Skeletal muscle cell (primary cell): ENCODE measurements at regions not wholly inside any gene's neighbourhood (a gene's known extent, or its start where the extent isn't known, plus 50 kb on each side); places are given as distances from the start of the nearest gene placed in this dataset.
A peak's percentile ranks its signal among the peaks of the same experiment; 100 is the strongest.

Experiments used
- DNase-seq: peaks from one replicate; pipeline ENCODE4 v3.0.0-alpha.2; 2010; ENCODE audit warnings: low read depth
- H3K4me3 ChIP-seq: 2 replicates; pipeline ENCODE4 v1.5.1; 2011; ENCODE audit warnings: low read depth, mild to moderate bottlenecking, control low read depth, low read length, moderate library complexity

- H3K4me3 ChIP-seq = no peak overlapping the region
- DNase-seq = no peak
Observed at GRCh38 chr2:213202011-213202410, 50.6 kb upstream of the IKZF2 start.

- no peak overlapping the region for H3K4me3 ChIP-seq
Observed at GRCh38 chr2:213205944-213206343, 54.5 kb upstream of the IKZF2 start.

GRCh38 chr2:213213186-213213585 is 61.8 kb upstream of the IKZF2 start:
- no peak for DNase-seq
- H3K4me3 ChIP-seq = no peak overlapping the region

More at GRCh38 chr2:213205944-213206343, 54.5 kb upstream of the IKZF2 start:
- no peak for DNase-seq

GRCh38 chr2:213214209-213214608 is 62.8 kb upstream of the IKZF2 start:
- no peak overlapping the region for H3K4me3 ChIP-seq
- DNase-seq = no peak

- no peak overlapping the region for H3K4me3 ChIP-seq
- DNase-seq = peak; percentile 94
Observed at GRCh38 chr2:213216461-213216860, 65.0 kb upstream of the IKZF2 start.

GRCh38 chr2:213219816-213220215 is 64.4 kb upstream of the SPAG16 start:
- H3K4me3 ChIP-seq = no peak overlapping the region
- no peak for DNase-seq

GRCh38 chr2:213220967-213221603 is 63.2 kb upstream of the SPAG16 start:
- no peak overlapping the region for H3K4me3 ChIP-seq
- no peak for DNase-seq

GRCh38 chr2:213221957-213222356 is 62.3 kb upstream of the SPAG16 start:
- DNase-seq = no peak
- H3K4me3 ChIP-seq = peak overlapping the region; percentile 1

GRCh38 chr2:213224366-213224765 is 59.9 kb upstream of the SPAG16 start:
- no peak for DNase-seq
- no peak overlapping the region for H3K4me3 ChIP-seq

- no peak overlapping the region for H3K4me3 ChIP-seq
- DNase-seq = no peak
Observed at GRCh38 chr2:213225866-213226265, 58.4 kb upstream of the SPAG16 start.

GRCh38 chr2:213227458-213227857 is 56.8 kb upstream of the SPAG16 start:
- H3K4me3 ChIP-seq = no peak overlapping the region
- no peak for DNase-seq

GRCh38 chr2:213228638-213229037 is 55.6 kb upstream of the SPAG16 start:
- no peak for DNase-seq
- H3K4me3 ChIP-seq = no peak overlapping the region

- H3K4me3 ChIP-seq = no peak overlapping the region
- peak; percentile 64 for DNase-seq
Observed at GRCh38 chr2:213229814-213230213, 54.5 kb upstream of the SPAG16 start.

- no peak overlapping the region for H3K4me3 ChIP-seq
- no peak for DNase-seq
Observed at GRCh38 chr2:213231966-213232365, 52.3 kb upstream of the SPAG16 start.

- H3K4me3 ChIP-seq = no peak overlapping the region
- DNase-seq = no peak
Observed at GRCh38 chr2:213232649-213233437, 51.4 kb upstream of the SPAG16 start.

- no peak for DNase-seq
- H3K4me3 ChIP-seq = no peak overlapping the region
Observed at GRCh38 chr2:213233438-213234330, 50.6 kb upstream of the SPAG16 start.
